ENCODE measurements at regions not wholly inside any gene's neighbourhood (a gene's known extent, or its start where the extent isn't known, plus 50 kb on each side); places are given as distances from the start of the nearest gene placed in this dataset.

DNA sequence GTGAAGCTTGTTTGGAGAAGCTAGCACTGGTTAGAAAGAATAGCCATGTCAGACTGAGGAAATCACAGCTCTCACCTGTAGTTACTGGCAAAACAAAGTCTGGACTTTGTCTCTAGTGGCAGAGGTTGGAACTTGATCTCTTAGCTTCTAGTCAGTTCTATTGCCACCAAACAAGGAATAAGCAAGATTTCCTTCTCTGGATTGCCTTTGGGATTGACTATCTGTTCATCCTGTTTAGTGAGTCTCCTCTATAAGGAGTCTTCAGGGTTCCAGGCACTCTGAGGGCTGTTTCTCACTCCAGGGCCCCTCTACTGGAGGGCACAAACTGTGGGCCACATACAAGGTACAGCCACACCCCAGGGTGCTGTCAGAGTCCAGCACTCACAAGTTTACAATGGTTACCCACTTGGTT lies 426.6 kb upstream of the THBS1 start:
- TF ChIP-seq, protein P1, sequence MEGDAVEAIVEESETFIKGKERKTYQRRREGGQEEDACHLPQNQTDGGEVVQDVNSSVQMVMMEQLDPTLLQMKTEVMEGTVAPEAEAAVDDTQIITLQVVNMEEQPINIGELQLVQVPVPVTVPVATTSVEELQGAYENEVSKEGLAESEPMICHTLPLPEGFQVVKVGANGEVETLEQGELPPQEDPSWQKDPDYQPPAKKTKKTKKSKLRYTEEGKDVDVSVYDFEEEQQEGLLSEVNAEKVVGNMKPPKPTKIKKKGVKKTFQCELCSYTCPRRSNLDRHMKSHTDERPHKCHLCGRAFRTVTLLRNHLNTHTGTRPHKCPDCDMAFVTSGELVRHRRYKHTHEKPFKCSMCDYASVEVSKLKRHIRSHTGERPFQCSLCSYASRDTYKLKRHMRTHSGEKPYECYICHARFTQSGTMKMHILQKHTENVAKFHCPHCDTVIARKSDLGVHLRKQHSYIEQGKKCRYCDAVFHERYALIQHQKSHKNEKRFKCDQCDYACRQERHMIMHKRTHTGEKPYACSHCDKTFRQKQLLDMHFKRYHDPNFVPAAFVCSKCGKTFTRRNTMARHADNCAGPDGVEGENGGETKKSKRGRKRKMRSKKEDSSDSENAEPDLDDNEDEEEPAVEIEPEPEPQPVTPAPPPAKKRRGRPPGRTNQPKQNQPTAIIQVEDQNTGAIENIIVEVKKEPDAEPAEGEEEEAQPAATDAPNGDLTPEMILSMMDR (IDR thresholded peaks at IDR 0.05) = peak in 3 of 6 experiments; percentile 51 to 54 (median 51)
- TF ChIP-seq POLR2A (IDR thresholded peaks at IDR 0.05) = no peak

Measured in esophagus squamous epithelium (tissue), 4 donors.